A549 (cell line): ENCODE measurements at regions not wholly inside any gene's neighbourhood (a gene's known extent, or its start where the extent isn't known, plus 50 kb on each side); places are given as distances from the start of the nearest gene placed in this dataset.

Experiments used
- ATAC-seq, 2 experiments: fragments of 200-7000 bp in 1 of 2; fragments of >200 bp in 1 of 2; cut with Nextera tagmentation in 1 of 2; cut with Tn5 transposase in 1 of 2; 3 replicates each; pipeline versions ENCODE4 v1.8.0 to v1.9.1; 2018 to 2020; ENCODE audit warnings: mild to moderate bottlenecking in 1 of 2, moderate library complexity in 1 of 2
- CTCF ChIA-PET: fragments of 300-600 bp; sonication (Branson Sonifier 250); formaldehyde crosslinking; extraction: SDS; loops from one replicate; lab custom pipeline; 2021; ENCODE audit warnings: antibody characterized with exemption, inconsistent platforms; lab: Yijun Ruan, JAX
- POLR2A ChIA-PET: fragments of 350-600 bp; formaldehyde crosslinking; extraction: SDS; loops from one replicate; lab custom pipeline; 2021; ENCODE audit warnings: antibody characterized with exemption, inconsistent platforms; lab: Yijun Ruan, JAX
- DNase-seq, 2 experiments: peaks; one replicate each; pipeline versions ENCODE4 v3.0.0 to v3.0.0-alpha.2; 2011 to 2016; ENCODE audit warnings: low read depth in 1 of 2, low spot score in 1 of 2
- FAIRE-seq: peaks from 2 replicates; lab custom pipeline; 2011; peaks lifted over from hg19 to GRCh38; lab: Jason Lieb, UNC
- H3K27ac ChIP-seq, 2 experiments: fragments of >200 bp; sonication (Bioruptor Twin); formaldehyde crosslinking; 3 replicates each; pipeline ENCODE4 v1.5.1; 2016 to 2017
- H3K4me1 ChIP-seq: fragments of >200 bp; sonication (Bioruptor Twin); formaldehyde crosslinking; 3 replicates; pipeline ENCODE4 v1.6.1; 2016
- H3K4me2 ChIP-seq: fragments of >200 bp; sonication (Bioruptor Twin); formaldehyde crosslinking; 3 replicates; pipeline ENCODE4 v1.6.1; 2016
- H3K4me3 ChIP-seq: fragments of >200 bp; sonication (Bioruptor Twin); formaldehyde crosslinking; 3 replicates; pipeline ENCODE4 v1.5.1; 2016
- H3K9me3 ChIP-seq: fragments of >200 bp; sonication (Bioruptor Twin); formaldehyde crosslinking; 3 replicates; pipeline ENCODE4 v1.6.1; 2016
- BHLHE40 ChIP-seq: IDR thresholded peaks from 2 replicates; pipeline ENCODE4 v1.6.1; 2012; ENCODE audit warnings: low read depth, low read length, inconsistent platforms
- CEBPB ChIP-seq, 2 experiments: fragments of >200 bp in 1 of 2; sonication (Bioruptor Twin) in 1 of 2; formaldehyde crosslinking in 1 of 2; IDR thresholded peaks; 2 replicates each; pipeline ENCODE4 v1.6.1; 2012 to 2016
- CHD2 ChIP-seq: fragments of 150-350 bp; IDR thresholded peaks from 2 replicates; pipeline ENCODE4 v1.6.1; 2014; ENCODE audit warnings: low read length; ENCODE audit not compliant: partially characterized antibody
- CHD4 ChIP-seq: fragments of 200-600 bp; sonication (generic); IDR thresholded peaks from 2 replicates; pipeline ENCODE4 v1.6.1; 2016; ENCODE audit warnings: antibody characterized with exemption, mild to moderate bottlenecking, borderline replicate concordance
- HDAC2 ChIP-seq: fragments of 200-600 bp; sonication (generic); IDR thresholded peaks from 2 replicates; pipeline ENCODE4 v1.6.1; 2016
- HOXA7 ChIP-seq: fragments of 250-450 bp; sonication (Bioruptor Pico); IDR thresholded peaks from 2 replicates; pipeline ENCODE4 v1.5.0; 2020; ENCODE audit warnings: mild to moderate bottlenecking, moderate library complexity
- HOXB13 ChIP-seq: fragments of 250-450 bp; sonication (Bioruptor Pico); IDR thresholded peaks from 2 replicates; pipeline ENCODE4 v1.5.0; 2020; ENCODE audit warnings: low read depth, mild to moderate bottlenecking, moderate library complexity
- JUN ChIP-seq, 2 experiments: fragments of >200 bp; sonication (Bioruptor Twin); formaldehyde crosslinking; IDR thresholded peaks; 2 replicates in 1 of 2; 3 replicates in 1 of 2; pipeline ENCODE4 v1.6.1; 2016 to 2017
- MAFK ChIP-seq: fragments of 450-650 bp; IDR thresholded peaks from 2 replicates; pipeline ENCODE4 v1.6.1; 2014; ENCODE audit not compliant: partially characterized antibody
- NFE2L2 ChIP-seq: fragments of 150-350 bp; conservative IDR thresholded peaks from 2 replicates; pipeline ENCODE4 v1.6.1; 2014; ENCODE audit warnings: low read length
- NPAS2 ChIP-seq: fragments of 250-450 bp; sonication (Bioruptor Pico); IDR thresholded peaks from 2 replicates; pipeline ENCODE4 v1.8.0; 2022; ENCODE audit warnings: mild to moderate bottlenecking, moderate library complexity, borderline replicate concordance
- PHF8 ChIP-seq: fragments of 200-600 bp; sonication (generic); IDR thresholded peaks from 2 replicates; pipeline ENCODE4 v1.6.1; 2016; ENCODE audit warnings: low read depth, mild to moderate bottlenecking, antibody characterized with exemption, moderate library complexity, borderline replicate concordance
- POLR2AphosphoS2 ChIP-seq: conservative IDR thresholded peaks from 2 replicates; pipeline ENCODE4 v1.6.1; 2012; ENCODE audit warnings: low read length, improper control_type of control experiment, inconsistent platforms
- RAD21 ChIP-seq, 2 experiments: fragments of >200 bp in 1 of 2; sonication (Bioruptor Twin) in 1 of 2; formaldehyde crosslinking in 1 of 2; IDR thresholded peaks in 1 of 2; conservative IDR thresholded peaks in 1 of 2; 2 replicates in 1 of 2; 3 replicates in 1 of 2; pipeline ENCODE4 v1.6.1; 2012 to 2018; ENCODE audit warnings: inconsistent platforms in 1 of 2
- RCOR1 ChIP-seq: fragments of 150-350 bp; IDR thresholded peaks from 2 replicates; pipeline ENCODE4 v1.6.1; 2014; ENCODE audit warnings: antibody characterized with exemption, low read length, low read depth
- RFX5 ChIP-seq: fragments of 450-650 bp; IDR thresholded peaks from 2 replicates; pipeline ENCODE4 v1.7.1; 2014; ENCODE audit warnings: antibody characterized with exemption, mild to moderate bottlenecking, moderate library complexity
- SMC3 ChIP-seq: fragments of >200 bp; sonication (Bioruptor Twin); formaldehyde crosslinking; IDR thresholded peaks from 3 replicates; pipeline ENCODE4 v1.6.1; 2018; ENCODE audit warnings: inconsistent platforms
- TP53 ChIP-seq: fragments of 250-450 bp; sonication (Bioruptor Pico); IDR thresholded peaks from 2 replicates; pipeline ENCODE4 v1.5.0; 2021; ENCODE audit warnings: mild to moderate bottlenecking, moderate library complexity
- ZSCAN20 ChIP-seq: fragments of 250-450 bp; sonication (Bioruptor Pico); IDR thresholded peaks from 2 replicates; pipeline ENCODE4 v1.8.0; 2022; ENCODE audit warnings: mild to moderate bottlenecking, moderate library complexity
- WGBS: methylation state at CpG from one replicate; pipeline ENCODE4 v1.1.6; 2017; ENCODE audit errors: missing lambda C conversion rate; 5-methylcytosine and 5-hydroxymethylcytosine counted together
- TF ChIP-seq, protein P1 (sequence below): IDR thresholded peaks from 2 replicates; pipeline ENCODE4 v1.6.1; 2012
- TF ChIP-seq, protein P2 (sequence below): IDR thresholded peaks from 2 replicates; pipeline ENCODE4 v1.6.1; 2012
- TF ChIP-seq, protein P3 (sequence below): fragments of 450-650 bp; IDR thresholded peaks from 2 replicates; pipeline ENCODE4 v1.6.1; 2014; ENCODE audit warnings: antibody characterized with exemption
- TF ChIP-seq, protein P4 (sequence below): fragments of >200 bp; sonication (Bioruptor Twin); formaldehyde crosslinking; IDR thresholded peaks from 3 replicates; pipeline ENCODE4 v1.5.1; 2016
- TF ChIP-seq, protein P5 (sequence below): fragments of 200-600 bp; sonication (generic); IDR thresholded peaks from 2 replicates; pipeline ENCODE4 v1.6.1; 2016; ENCODE audit warnings: antibody characterized with exemption, mild to moderate bottlenecking, moderate library complexity

DNA sequence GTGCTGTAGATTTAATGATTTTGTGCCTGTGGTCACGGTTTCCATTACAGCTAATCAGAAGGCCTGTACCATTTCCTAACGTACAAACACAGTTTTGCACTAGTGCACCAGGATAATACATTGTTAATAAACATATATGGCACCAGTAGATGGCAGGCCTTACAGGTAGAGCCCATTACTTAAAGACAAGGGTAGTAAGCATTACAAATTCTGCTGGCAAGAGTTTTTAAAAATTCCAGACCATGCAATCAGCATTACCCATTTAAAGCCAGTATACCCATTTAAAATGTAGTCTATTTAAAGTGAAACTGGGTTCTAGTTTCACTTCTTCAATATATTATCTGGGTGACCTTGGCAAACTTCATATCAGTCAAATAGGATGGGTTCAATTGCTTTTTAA lies 224.2 kb downstream of the NUP35 start:
- TF ChIP-seq NFE2L2 = no peak
- no peak for TF ChIP-seq HOXA7 (CRISPR knock-in tag)
- no peak for TF ChIP-seq JUN (IDR thresholded peaks at IDR 0.05)
- TF ChIP-seq NPAS2 (CRISPR knock-in tag) = no peak
- TF ChIP-seq TP53 = no peak
- TF ChIP-seq, protein P1, sequence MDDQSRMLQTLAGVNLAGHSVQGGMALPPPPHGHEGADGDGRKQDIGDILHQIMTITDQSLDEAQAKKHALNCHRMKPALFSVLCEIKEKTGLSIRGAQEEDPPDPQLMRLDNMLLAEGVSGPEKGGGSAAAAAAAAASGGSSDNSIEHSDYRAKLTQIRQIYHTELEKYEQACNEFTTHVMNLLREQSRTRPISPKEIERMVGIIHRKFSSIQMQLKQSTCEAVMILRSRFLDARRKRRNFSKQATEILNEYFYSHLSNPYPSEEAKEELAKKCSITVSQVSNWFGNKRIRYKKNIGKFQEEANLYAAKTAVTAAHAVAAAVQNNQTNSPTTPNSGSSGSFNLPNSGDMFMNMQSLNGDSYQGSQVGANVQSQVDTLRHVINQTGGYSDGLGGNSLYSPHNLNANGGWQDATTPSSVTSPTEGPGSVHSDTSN = no peak
- TF ChIP-seq ZSCAN20 (CRISPR knock-in tag) = no peak
- no peak for TF ChIP-seq BHLHE40
- TF ChIP-seq, protein P2, sequence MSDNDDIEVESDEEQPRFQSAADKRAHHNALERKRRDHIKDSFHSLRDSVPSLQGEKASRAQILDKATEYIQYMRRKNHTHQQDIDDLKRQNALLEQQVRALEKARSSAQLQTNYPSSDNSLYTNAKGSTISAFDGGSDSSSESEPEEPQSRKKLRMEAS = no peak
- TF ChIP-seq, protein P3, sequence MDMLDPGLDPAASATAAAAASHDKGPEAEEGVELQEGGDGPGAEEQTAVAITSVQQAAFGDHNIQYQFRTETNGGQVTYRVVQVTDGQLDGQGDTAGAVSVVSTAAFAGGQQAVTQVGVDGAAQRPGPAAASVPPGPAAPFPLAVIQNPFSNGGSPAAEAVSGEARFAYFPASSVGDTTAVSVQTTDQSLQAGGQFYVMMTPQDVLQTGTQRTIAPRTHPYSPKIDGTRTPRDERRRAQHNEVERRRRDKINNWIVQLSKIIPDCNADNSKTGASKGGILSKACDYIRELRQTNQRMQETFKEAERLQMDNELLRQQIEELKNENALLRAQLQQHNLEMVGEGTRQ = no peak
- TF ChIP-seq RFX5 = no peak
- Histone ChIP-seq H3K27ac (no peak overlapping the region), H3K4me1 (no peaks in the 10 kb centered on the region), H3K4me3 (no peak overlapping the region), H3K9me3 (no peaks in the 10 kb centered on the region), H3K4me2 (no peak overlapping the region)
- WGBS = 83% methylated on average over 2 of the region's 2 CpGs
- POLR2A ChIA-PET = no interaction called here
- ATAC-seq = no peak
- FAIRE-seq = no peak
- no peak for DNase-seq
- CTCF ChIA-PET = interaction anchor here (1.3 kb wide), 1 partner anchor 53 kb away, joined by 3 read pairs; no protein-coding TSS in a partner anchor

DNA sequence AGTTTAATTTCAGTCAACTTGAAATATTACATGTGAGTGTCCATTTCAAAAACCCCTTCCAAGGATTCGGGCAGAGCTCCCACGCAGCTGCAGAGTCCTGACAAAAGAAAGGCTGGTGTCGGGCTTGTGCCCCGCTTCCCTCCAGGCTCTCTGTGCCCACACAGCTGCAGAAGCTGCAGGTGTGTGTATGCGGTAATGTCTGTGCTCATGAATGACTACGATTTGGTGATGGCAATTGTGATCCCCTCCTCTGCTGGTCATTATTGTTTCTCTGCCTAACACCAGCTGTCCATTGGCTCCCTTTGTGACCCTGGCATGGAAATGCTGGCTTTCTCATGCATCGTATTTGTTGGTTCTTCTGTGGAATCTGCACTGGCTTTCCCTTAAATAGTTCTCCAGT lies 224.8 kb downstream of the NUP35 start:
- CTCF ChIA-PET = interaction anchor here (1.3 kb wide), 1 partner anchor 54 kb away, joined by 3 read pairs; no protein-coding TSS in a partner anchor

DNA sequence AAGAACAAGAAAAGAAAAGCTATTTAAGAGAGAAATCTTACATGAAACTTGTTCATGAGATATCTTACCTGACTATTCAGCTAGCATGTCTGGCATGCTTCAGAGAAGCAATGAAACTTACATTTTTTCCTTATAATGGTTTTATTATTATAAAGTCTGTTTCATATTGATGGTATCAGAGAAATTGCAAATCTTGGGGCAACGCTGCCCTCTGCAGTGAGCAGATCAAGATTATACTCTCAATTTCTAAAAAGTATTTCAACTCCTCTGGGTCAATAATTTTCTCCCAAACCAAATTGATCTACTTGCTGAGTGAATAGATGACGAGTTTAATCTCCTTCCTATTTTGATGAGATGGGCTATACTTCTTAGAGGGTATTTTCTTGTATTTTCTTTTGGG lies 235.6 kb downstream of the NUP35 start:
- CTCF ChIA-PET = interaction anchor here (1.0 kb wide), 2 partner anchors 111 kb away, joined by 4 read pairs; no protein-coding TSS in a partner anchor
- Histone ChIP-seq H3K9me3 (no peaks in the 10 kb centered on the region), H3K4me3 (no peak overlapping the region), H3K4me1 (no peaks in the 10 kb centered on the region), H3K27ac (no peak overlapping the region), H3K4me2 (no peak overlapping the region)
- 21% methylated on average over 2 of the region's 2 CpGs for WGBS
- TF ChIP-seq CHD4 (no peak), MAFK (no peak), SMC3 (peak; percentile 34; the same call in 1 of the 3 replicates), RAD21 (conservative IDR thresholded peaks at IDR 0.05 in 1 of 2, IDR thresholded peaks at IDR 0.05 in 1 of 2) (peak; percentile 34 to 40; a peak in 3 of 5 replicates)
- TF ChIP-seq, protein P4, sequence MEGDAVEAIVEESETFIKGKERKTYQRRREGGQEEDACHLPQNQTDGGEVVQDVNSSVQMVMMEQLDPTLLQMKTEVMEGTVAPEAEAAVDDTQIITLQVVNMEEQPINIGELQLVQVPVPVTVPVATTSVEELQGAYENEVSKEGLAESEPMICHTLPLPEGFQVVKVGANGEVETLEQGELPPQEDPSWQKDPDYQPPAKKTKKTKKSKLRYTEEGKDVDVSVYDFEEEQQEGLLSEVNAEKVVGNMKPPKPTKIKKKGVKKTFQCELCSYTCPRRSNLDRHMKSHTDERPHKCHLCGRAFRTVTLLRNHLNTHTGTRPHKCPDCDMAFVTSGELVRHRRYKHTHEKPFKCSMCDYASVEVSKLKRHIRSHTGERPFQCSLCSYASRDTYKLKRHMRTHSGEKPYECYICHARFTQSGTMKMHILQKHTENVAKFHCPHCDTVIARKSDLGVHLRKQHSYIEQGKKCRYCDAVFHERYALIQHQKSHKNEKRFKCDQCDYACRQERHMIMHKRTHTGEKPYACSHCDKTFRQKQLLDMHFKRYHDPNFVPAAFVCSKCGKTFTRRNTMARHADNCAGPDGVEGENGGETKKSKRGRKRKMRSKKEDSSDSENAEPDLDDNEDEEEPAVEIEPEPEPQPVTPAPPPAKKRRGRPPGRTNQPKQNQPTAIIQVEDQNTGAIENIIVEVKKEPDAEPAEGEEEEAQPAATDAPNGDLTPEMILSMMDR = peak; percentile 29; the same call in 1 of the 3 replicates
- ATAC-seq (no peak), DNase-seq (no peak), FAIRE-seq (no peak)
- POLR2A ChIA-PET = no interaction called here

More for the DNA sequence above, 224.8 kb downstream of the NUP35 start:
- ATAC-seq = no peak
- H3K4me2 ChIP-seq = no peak overlapping the region
- no peaks in the 10 kb centered on the region for H3K4me1 ChIP-seq
- H3K27ac ChIP-seq = no peak overlapping the region
- DNase-seq = no peak
- no peak overlapping the region for H3K4me3 ChIP-seq
- no peak for FAIRE-seq
- POLR2A ChIA-PET = no interaction called here
- WGBS = 60% methylated on average over 7 of the region's 7 CpGs
- H3K9me3 ChIP-seq = no peaks in the 10 kb centered on the region
- TF ChIP-seq HOXB13 (CRISPR knock-in tag) = no peak
- TF ChIP-seq, protein P5, sequence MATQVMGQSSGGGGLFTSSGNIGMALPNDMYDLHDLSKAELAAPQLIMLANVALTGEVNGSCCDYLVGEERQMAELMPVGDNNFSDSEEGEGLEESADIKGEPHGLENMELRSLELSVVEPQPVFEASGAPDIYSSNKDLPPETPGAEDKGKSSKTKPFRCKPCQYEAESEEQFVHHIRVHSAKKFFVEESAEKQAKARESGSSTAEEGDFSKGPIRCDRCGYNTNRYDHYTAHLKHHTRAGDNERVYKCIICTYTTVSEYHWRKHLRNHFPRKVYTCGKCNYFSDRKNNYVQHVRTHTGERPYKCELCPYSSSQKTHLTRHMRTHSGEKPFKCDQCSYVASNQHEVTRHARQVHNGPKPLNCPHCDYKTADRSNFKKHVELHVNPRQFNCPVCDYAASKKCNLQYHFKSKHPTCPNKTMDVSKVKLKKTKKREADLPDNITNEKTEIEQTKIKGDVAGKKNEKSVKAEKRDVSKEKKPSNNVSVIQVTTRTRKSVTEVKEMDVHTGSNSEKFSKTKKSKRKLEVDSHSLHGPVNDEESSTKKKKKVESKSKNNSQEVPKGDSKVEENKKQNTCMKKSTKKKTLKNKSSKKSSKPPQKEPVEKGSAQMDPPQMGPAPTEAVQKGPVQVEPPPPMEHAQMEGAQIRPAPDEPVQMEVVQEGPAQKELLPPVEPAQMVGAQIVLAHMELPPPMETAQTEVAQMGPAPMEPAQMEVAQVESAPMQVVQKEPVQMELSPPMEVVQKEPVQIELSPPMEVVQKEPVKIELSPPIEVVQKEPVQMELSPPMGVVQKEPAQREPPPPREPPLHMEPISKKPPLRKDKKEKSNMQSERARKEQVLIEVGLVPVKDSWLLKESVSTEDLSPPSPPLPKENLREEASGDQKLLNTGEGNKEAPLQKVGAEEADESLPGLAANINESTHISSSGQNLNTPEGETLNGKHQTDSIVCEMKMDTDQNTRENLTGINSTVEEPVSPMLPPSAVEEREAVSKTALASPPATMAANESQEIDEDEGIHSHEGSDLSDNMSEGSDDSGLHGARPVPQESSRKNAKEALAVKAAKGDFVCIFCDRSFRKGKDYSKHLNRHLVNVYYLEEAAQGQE = no peak
- TF ChIP-seq MAFK = no peak
- no peak for TF ChIP-seq BHLHE40
- TF ChIP-seq HDAC2 = no peak
- TF ChIP-seq PHF8 = no peak
- no peak for TF ChIP-seq RCOR1
- no peak for TF ChIP-seq POLR2AphosphoS2
- no peak for TF ChIP-seq CHD2
- no peak for TF ChIP-seq CEBPB (IDR thresholded peaks at IDR 0.05)
